RWPE2 (cell line): ENCODE measurements at regions not wholly inside any gene's neighbourhood (a gene's known extent, or its start where the extent isn't known, plus 50 kb on each side); places are given as distances from the start of the nearest gene placed in this dataset.
A peak's percentile ranks its signal among the peaks of the same experiment; 100 is the strongest.

Source experiments
- ATAC-seq: fragments of 200-7000 bp; cut with Tn5 transposase; 3 replicates; pipeline ENCODE4 v1.9.1; 2021; ENCODE audit warnings: low read depth
- DNase-seq: peaks from one replicate; pipeline ENCODE4 v3.0.0-alpha.2; 2020; ENCODE audit warnings: low spot score
- H3K27ac ChIP-seq: fragments of 450-650 bp; 2 replicates; pipeline ENCODE4 v1.5.1; 2017; ENCODE audit warnings: mild to moderate bottlenecking; ENCODE audit not compliant: poor library complexity, severe bottlenecking
- H3K27me3 ChIP-seq: fragments of 250-450 bp; sonication (Bioruptor Pico); 2 replicates; pipeline ENCODE4 v1.5.1; 2021; ENCODE audit warnings: mild to moderate bottlenecking, moderate library complexity; ENCODE audit not compliant: insufficient read depth, poor library complexity, severe bottlenecking
- H3K36me3 ChIP-seq: fragments of 250-450 bp; sonication (Bioruptor Pico); 2 replicates; pipeline ENCODE4 v1.5.1; 2020; ENCODE audit warnings: low read depth, mild to moderate bottlenecking, moderate library complexity
- H3K4me1 ChIP-seq: fragments of 250-450 bp; sonication (Bioruptor Pico); 2 replicates; pipeline ENCODE4 v1.5.1; 2021; ENCODE audit warnings: mild to moderate bottlenecking, moderate library complexity; ENCODE audit not compliant: insufficient read depth, poor library complexity, severe bottlenecking
- H3K4me3 ChIP-seq: fragments of 250-450 bp; sonication (Bioruptor Pico); 2 replicates; pipeline ENCODE4 v1.5.1; 2021; ENCODE audit warnings: mild to moderate bottlenecking, moderate library complexity; ENCODE audit not compliant: severe bottlenecking
- H3K9me3 ChIP-seq: fragments of 250-450 bp; sonication (Bioruptor Pico); 2 replicates; pipeline ENCODE4 v1.5.1; 2021; ENCODE audit warnings: mild to moderate bottlenecking, moderate library complexity; ENCODE audit not compliant: severe bottlenecking
- TF ChIP-seq, protein P1 (sequence below): fragments of 450-650 bp; IDR thresholded peaks from one replicate; pipeline ENCODE4 v1.5.1; 2017; ENCODE audit warnings: mild to moderate bottlenecking, moderate library complexity; ENCODE audit not compliant: poor library complexity, severe bottlenecking

DNA sequence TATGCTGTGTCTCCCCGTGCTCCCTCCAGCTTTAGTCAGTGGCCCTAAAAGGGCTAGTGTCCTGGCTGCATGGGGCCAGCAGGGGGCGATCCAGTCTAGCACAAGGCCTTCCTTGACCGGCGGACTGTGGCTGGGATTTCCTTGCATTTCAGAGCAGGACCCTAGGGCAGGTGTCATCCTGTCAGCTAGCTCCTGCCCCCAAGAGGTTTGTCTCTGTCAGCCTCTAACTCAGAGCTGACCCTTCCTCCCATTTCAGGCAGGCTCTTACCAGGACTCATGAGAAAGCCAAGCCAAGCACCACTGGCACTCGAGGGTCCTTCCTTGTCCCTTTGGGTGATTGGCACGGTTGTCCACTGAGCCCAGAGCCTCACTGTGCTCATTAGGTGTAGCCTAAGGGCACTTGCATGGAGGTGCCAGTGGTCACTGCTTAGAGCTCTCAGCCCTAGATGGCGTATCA, 140.3 kb downstream of the RPIA start:
- H3K9me3 ChIP-seq, result no peaks in the 10 kb centered on the region
- no peak; the same call in 2 of the 3 replicates for ATAC-seq
- H3K27me3 ChIP-seq, result no peaks in the 10 kb centered on the region
- no peak overlapping the region for H3K4me3 ChIP-seq
- H3K27ac ChIP-seq, result no peak overlapping the region
- TF ChIP-seq, protein P1, sequence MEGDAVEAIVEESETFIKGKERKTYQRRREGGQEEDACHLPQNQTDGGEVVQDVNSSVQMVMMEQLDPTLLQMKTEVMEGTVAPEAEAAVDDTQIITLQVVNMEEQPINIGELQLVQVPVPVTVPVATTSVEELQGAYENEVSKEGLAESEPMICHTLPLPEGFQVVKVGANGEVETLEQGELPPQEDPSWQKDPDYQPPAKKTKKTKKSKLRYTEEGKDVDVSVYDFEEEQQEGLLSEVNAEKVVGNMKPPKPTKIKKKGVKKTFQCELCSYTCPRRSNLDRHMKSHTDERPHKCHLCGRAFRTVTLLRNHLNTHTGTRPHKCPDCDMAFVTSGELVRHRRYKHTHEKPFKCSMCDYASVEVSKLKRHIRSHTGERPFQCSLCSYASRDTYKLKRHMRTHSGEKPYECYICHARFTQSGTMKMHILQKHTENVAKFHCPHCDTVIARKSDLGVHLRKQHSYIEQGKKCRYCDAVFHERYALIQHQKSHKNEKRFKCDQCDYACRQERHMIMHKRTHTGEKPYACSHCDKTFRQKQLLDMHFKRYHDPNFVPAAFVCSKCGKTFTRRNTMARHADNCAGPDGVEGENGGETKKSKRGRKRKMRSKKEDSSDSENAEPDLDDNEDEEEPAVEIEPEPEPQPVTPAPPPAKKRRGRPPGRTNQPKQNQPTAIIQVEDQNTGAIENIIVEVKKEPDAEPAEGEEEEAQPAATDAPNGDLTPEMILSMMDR, result peak; percentile 28
- no peak for DNase-seq
- H3K4me1 ChIP-seq, result no peaks in the 10 kb centered on the region
- no peaks in the 10 kb centered on the region for H3K36me3 ChIP-seq

DNA sequence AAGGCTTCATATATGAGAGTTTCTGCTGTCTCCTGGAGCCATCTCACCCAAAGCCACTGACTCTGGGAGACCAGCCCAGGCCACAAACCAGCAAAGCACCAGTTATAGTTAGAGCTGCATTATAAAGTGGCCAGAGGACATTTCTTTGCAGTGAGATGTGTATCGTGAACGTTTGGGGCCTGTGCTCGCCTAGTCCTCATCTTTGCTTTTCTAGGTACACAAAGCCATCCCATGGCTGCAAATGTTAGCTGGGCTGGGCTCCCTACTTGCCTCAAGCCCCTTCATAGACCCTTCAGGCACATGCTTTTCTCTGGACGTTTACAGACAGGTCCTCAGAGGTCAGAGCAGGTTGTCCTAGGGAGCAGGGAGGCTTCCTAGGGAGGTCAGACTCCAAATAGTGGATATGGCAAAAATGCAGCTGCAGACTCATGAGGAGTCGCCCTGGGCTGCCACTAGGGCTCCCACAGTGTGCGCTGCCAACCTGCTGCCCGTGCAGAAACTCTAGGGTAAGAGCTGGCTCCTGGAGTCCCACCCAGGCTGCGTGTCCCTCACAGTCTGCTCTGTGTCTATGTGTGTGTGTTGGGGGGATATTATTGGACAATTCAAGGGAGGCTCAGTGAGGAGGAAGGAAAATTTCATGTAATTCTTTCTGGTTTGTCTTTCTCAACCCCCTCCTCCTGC, 141.0 kb downstream of the RPIA start:
- Histone ChIP-seq H3K4me3 (no peak overlapping the region), H3K27ac (no peak overlapping the region), H3K27me3 (no peaks in the 10 kb centered on the region), H3K4me1 (no peaks in the 10 kb centered on the region), H3K36me3 (no peaks in the 10 kb centered on the region), H3K9me3 (no peaks in the 10 kb centered on the region)
- ATAC-seq, result peak; percentile 38; the same call in 2 of the 3 replicates
- TF ChIP-seq, protein P1, result no peak
- DNase-seq, result no peak

DNA sequence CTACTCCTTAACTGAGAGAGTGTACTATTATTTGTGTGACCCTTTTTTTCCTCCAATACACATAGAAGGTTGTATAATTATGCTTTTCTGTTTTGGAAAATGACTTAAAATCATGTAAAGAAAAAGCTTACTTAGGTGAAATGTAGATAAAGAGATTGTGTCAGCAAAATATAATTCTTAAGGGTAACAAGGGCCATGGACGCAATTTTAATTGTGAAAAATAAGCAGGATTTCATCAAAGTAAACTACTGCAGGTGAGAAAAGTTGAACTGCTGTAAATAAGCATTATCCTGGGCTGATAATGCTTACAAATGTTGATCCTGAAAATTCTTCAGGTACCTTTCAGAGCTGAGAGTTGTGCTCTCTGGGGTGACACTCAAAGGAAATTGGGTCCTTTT, 141.5 kb downstream of the RPIA start:
- DNase-seq (no peak), ATAC-seq (no peak)
- Histone ChIP-seq H3K9me3 (no peaks in the 10 kb centered on the region), H3K4me1 (no peaks in the 10 kb centered on the region), H3K27ac (no peak overlapping the region), H3K36me3 (no peaks in the 10 kb centered on the region), H3K4me3 (no peak overlapping the region), H3K27me3 (no peaks in the 10 kb centered on the region)
- TF ChIP-seq, protein P1, result no peak

DNA sequence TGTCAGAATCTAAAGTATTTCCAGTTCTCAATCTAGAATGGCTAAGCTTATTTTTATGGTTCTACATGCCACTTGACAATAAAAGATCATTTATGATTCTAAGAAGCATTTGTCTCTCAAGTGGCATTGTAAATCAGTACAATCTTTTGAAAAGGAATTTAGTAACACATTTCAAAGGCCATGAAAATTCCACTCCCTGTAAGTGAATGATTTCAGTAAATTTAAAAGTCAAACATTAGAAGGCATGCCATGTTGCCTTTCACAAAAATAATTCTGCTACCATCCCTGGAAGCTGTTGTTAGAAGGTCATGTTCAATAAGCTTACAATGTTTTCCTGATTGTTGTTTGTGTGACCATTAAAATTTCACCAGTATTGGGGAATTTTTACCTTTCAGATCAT, 142.9 kb downstream of the RPIA start:
- no peaks in the 10 kb centered on the region for H3K4me1 ChIP-seq
- no peaks in the 10 kb centered on the region for H3K9me3 ChIP-seq
- H3K36me3 ChIP-seq, result no peaks in the 10 kb centered on the region
- DNase-seq (no peak), ATAC-seq (no peak)
- no peak overlapping the region for H3K27ac ChIP-seq
- peaks cover 3% of the 10 kb centered on the region for H3K27me3 ChIP-seq
- H3K4me3 ChIP-seq, result no peak overlapping the region
- TF ChIP-seq, protein P1, result no peak

DNA sequence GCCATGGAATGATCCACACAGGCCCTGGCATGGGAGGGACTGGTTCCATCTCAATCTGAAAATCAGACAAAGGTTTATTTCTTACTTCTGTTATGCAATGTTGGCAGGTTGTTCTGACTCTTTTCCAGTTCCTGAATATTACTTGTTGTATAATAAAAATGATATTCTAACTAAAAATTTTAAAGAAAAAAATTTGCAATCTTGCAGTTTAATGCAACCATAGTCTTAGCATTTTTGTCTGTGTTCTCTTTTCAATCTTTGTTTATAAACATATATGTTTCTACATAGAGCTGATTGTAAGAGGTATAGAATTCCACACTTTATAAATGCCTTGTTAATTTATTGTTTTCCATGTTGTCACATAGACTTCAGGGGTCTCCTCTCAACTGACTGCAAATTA, 143.4 kb downstream of the RPIA start:
- peaks cover 5% of the 10 kb centered on the region for H3K27me3 ChIP-seq
- DNase-seq, result no peak
- no peak overlapping the region for H3K27ac ChIP-seq
- H3K4me1 ChIP-seq, result no peaks in the 10 kb centered on the region
- no peaks in the 10 kb centered on the region for H3K36me3 ChIP-seq
- no peaks in the 10 kb centered on the region for H3K9me3 ChIP-seq
- ATAC-seq, result no peak
- TF ChIP-seq, protein P1, result no peak
- no peak overlapping the region for H3K4me3 ChIP-seq
